Subcutaneous abdominal adipose tissue (tissue), 5 donors: ENCODE measurements at regions not wholly inside any gene's neighbourhood (a gene's known extent, or its start where the extent isn't known, plus 50 kb on each side); places are given as distances from the start of the nearest gene placed in this dataset.
A peak's percentile ranks its signal among the peaks of the same experiment; 100 is the strongest.

Experiments used
- H3K27ac ChIP-seq: one replicate; pipeline ENCODE4 v1.7.0; 2013; ENCODE audit warnings: low read depth, mild to moderate bottlenecking, inconsistent platforms, low read length, moderate library complexity
- H3K27me3 ChIP-seq, 5 donors: one replicate each; pipeline ENCODE4 v1.7.0; 2013; ENCODE audit warnings: low read length in 5 of 5, inconsistent platforms in 1 of 5; ENCODE audit not compliant: control insufficient read depth in 5 of 5, insufficient read depth in 4 of 5
- H3K36me3 ChIP-seq, 5 donors: one replicate each; pipeline ENCODE4 v1.7.0; 2013; ENCODE audit warnings: low read length in 5 of 5; ENCODE audit not compliant: control insufficient read depth in 5 of 5, insufficient read depth in 5 of 5
- H3K4me1 ChIP-seq, 5 donors: one replicate each; pipeline ENCODE4 v1.7.0; 2013; ENCODE audit warnings: low read length in 5 of 5, mild to moderate bottlenecking in 3 of 5, moderate library complexity in 1 of 5; ENCODE audit not compliant: control insufficient read depth in 5 of 5, insufficient read depth in 5 of 5
- H3K4me3 ChIP-seq, 5 donors: one replicate each; pipeline ENCODE4 v1.7.0; 2013; ENCODE audit warnings: low read length in 5 of 5, low read depth in 1 of 5
- H3K9ac ChIP-seq, 5 donors: one replicate each; pipeline ENCODE4 v1.7.0; 2013; ENCODE audit warnings: low read length in 5 of 5, mild to moderate bottlenecking in 4 of 5, moderate library complexity in 3 of 5
- H3K9me3 ChIP-seq, 5 donors: one replicate each; pipeline ENCODE4 v1.7.0; 2013; ENCODE audit warnings: low read length in 5 of 5; ENCODE audit not compliant: control insufficient read depth in 5 of 5
- donor health status: healthy.
- donor health status: healthy.
- donor health status: healthy.
- donor health status: healthy.
- donor health status: healthy.

- H3K4me3 ChIP-seq, result no peak overlapping the region
These were observed 148.2 kb downstream of the CAAP1 start for GRCh38 chr9:26744191-26744965.

GRCh38 chr9:26742828-26743476 lies 149.7 kb downstream of the CAAP1 start:
- H3K4me1 ChIP-seq, result no peaks in the 10 kb centered on the region
- H3K36me3 ChIP-seq, result no peaks in the 10 kb centered on the region
- H3K9me3 ChIP-seq, result peaks cover 0 to 11% (median 3%) of the 10 kb centered on the region in 5 donors
- H3K27ac ChIP-seq, result no peak overlapping the region
- no peak overlapping the region for H3K9ac ChIP-seq
- H3K4me3 ChIP-seq, result no peak overlapping the region
- H3K27me3 ChIP-seq, result no peaks in the 10 kb centered on the region

More at GRCh38 chr9:26744191-26744965, 148.2 kb downstream of the CAAP1 start:
- no peaks in the 10 kb centered on the region for H3K27me3 ChIP-seq
- no peaks in the 10 kb centered on the region for H3K36me3 ChIP-seq
- H3K9ac ChIP-seq, result no peak overlapping the region
- H3K4me1 ChIP-seq, result no peaks in the 10 kb centered on the region
- no peak overlapping the region for H3K27ac ChIP-seq
- peaks cover 0 to 5% (median 3%) of the 10 kb centered on the region in 5 donors for H3K9me3 ChIP-seq

- Histone ChIP-seq H3K9me3 (peaks cover 0 to 11% (median 3%) of the 10 kb centered on the region in 5 donors), H3K36me3 (no peaks in the 10 kb centered on the region), H3K4me1 (no peaks in the 10 kb centered on the region), H3K27me3 (no peaks in the 10 kb centered on the region), H3K27ac (no peak overlapping the region), H3K4me3 (no peak overlapping the region), H3K9ac (no peak overlapping the region)
These were observed 157.4 kb downstream of the CAAP1 start for GRCh38 chr9:26735160-26735559.

- Histone ChIP-seq H3K9me3 (no peaks in the 10 kb centered on the region), H3K4me1 (no peaks in the 10 kb centered on the region), H3K36me3 (no peaks in the 10 kb centered on the region), H3K27me3 (peaks cover 0 to under 1% (median 0%) of the 10 kb centered on the region in 5 donors), H3K27ac (no peak overlapping the region), H3K4me3 (no peak overlapping the region), H3K9ac (no peak overlapping the region)
These were observed 163.4 kb downstream of the CAAP1 start for GRCh38 chr9:26729187-26729586.

GRCh38 chr9:26727471-26727870 lies 165.1 kb downstream of the CAAP1 start:
- no peak overlapping the region for H3K27ac ChIP-seq
- H3K4me1 ChIP-seq, result peaks cover 0 to 7% (median 0%) of the 10 kb centered on the region in 5 donors
- H3K36me3 ChIP-seq, result no peaks in the 10 kb centered on the region
- no peaks in the 10 kb centered on the region for H3K9me3 ChIP-seq
- H3K27me3 ChIP-seq, result peaks cover 0 to 4% (median 0%) of the 10 kb centered on the region in 5 donors
- H3K9ac ChIP-seq, result no peak overlapping the region
- no peak overlapping the region for H3K4me3 ChIP-seq

- H3K9ac ChIP-seq, result no peak overlapping the region
- H3K27me3 ChIP-seq, result peaks cover 0 to 4% (median 0%) of the 10 kb centered on the region in 5 donors
- H3K36me3 ChIP-seq, result no peaks in the 10 kb centered on the region
- H3K4me1 ChIP-seq, result peaks cover 0 to 7% (median 0%) of the 10 kb centered on the region in 5 donors
- H3K9me3 ChIP-seq, result no peaks in the 10 kb centered on the region
- H3K27ac ChIP-seq, result no peak overlapping the region
- H3K4me3 ChIP-seq, result no peak overlapping the region
These were observed 167.0 kb downstream of the CAAP1 start for GRCh38 chr9:26725573-26725972.

- Histone ChIP-seq H3K27me3 (peaks cover 0 to 4% (median 2%) of the 10 kb centered on the region in 5 donors), H3K4me1 (peaks cover 0 to 7% (median 0%) of the 10 kb centered on the region in 5 donors), H3K27ac (no peak overlapping the region), H3K36me3 (no peaks in the 10 kb centered on the region), H3K9me3 (no peaks in the 10 kb centered on the region), H3K9ac (no peak overlapping the region), H3K4me3 (peak overlapping the region in 1 of 5 donors; percentile 13)
These were observed 169.1 kb downstream of the CAAP1 start for GRCh38 chr9:26723486-26723885.

- H3K36me3 ChIP-seq, result no peaks in the 10 kb centered on the region
- no peak overlapping the region for H3K9ac ChIP-seq
- H3K27me3 ChIP-seq, result peaks cover 0 to 4% (median 2%) of the 10 kb centered on the region in 5 donors
- no peaks in the 10 kb centered on the region for H3K9me3 ChIP-seq
- peaks cover 0 to 7% (median 0%) of the 10 kb centered on the region in 5 donors for H3K4me1 ChIP-seq
- H3K4me3 ChIP-seq, result no peak overlapping the region
- H3K27ac ChIP-seq, result no peak overlapping the region
These were observed 169.8 kb downstream of the CAAP1 start for GRCh38 chr9:26722755-26723154.

- Histone ChIP-seq H3K36me3 (no peaks in the 10 kb centered on the region), H3K4me3 (no peak overlapping the region), H3K9ac (no peak overlapping the region), H3K27ac (no peak overlapping the region), H3K27me3 (no peaks in the 10 kb centered on the region), H3K4me1 (no peaks in the 10 kb centered on the region), H3K9me3 (no peaks in the 10 kb centered on the region)
These were observed 182.6 kb downstream of the CAAP1 start for GRCh38 chr9:26710008-26710407.

- no peaks in the 10 kb centered on the region for H3K4me1 ChIP-seq
- H3K9me3 ChIP-seq, result no peaks in the 10 kb centered on the region
- no peaks in the 10 kb centered on the region for H3K27me3 ChIP-seq
- H3K36me3 ChIP-seq, result no peaks in the 10 kb centered on the region
- no peak overlapping the region for H3K4me3 ChIP-seq
- no peak overlapping the region for H3K9ac ChIP-seq
- no peak overlapping the region for H3K27ac ChIP-seq
These were observed 186.4 kb downstream of the CAAP1 start for GRCh38 chr9:26706223-26706622.
